HEK293 (cell line): ENCODE measurements at regions not wholly inside any gene's neighbourhood (a gene's known extent, or its start where the extent isn't known, plus 50 kb on each side); places are given as distances from the start of the nearest gene placed in this dataset.

ENCODE experiments used
- CTCF ChIA-PET: fragments of 350-600 bp; formaldehyde crosslinking; extraction: SDS; loops from one replicate; lab custom pipeline; 2021; ENCODE audit warnings: antibody characterized with exemption; lab: Yijun Ruan, JAX
- POLR2A ChIA-PET: fragments of 300-600 bp; formaldehyde crosslinking; extraction: SDS; loops from one replicate; lab custom pipeline; 2020; ENCODE audit warnings: antibody characterized with exemption, inconsistent platforms; lab: Yijun Ruan, JAX
- H3K27ac ChIP-seq: fragments of 200-500 bp; sonication (Bioruptor generic); 2 replicates; pipeline ENCODE4 v1.5.1; 2014; ENCODE audit warnings: low read depth, low read length, control low read depth, inconsistent platforms; ENCODE audit errors: extremely low read depth
- H3K36me3 ChIP-seq, 2 experiments: fragments of 200-500 bp in 1 of 2; sonication (Bioruptor generic) in 1 of 2; 1 replicate in 1 of 2; 2 replicates in 1 of 2; pipeline ENCODE4 v1.5.1; 2014 to 2017; ENCODE audit warnings: inconsistent platforms in 2 of 2, low read length in 2 of 2; ENCODE audit not compliant: control insufficient read depth in 2 of 2, insufficient read depth in 1 of 2
- H3K4me1 ChIP-seq: fragments of 200-500 bp; sonication (Bioruptor generic); 2 replicates; pipeline ENCODE4 v1.5.1; 2014; ENCODE audit warnings: mild to moderate bottlenecking, low read length, inconsistent platforms; ENCODE audit not compliant: control insufficient read depth, insufficient read depth
- H3K4me3 ChIP-seq: 2 replicates; pipeline ENCODE4 v1.5.1; 2011; ENCODE audit warnings: low read depth, mild to moderate bottlenecking, control low read depth, low read length, moderate library complexity
- H3K9me3 ChIP-seq: fragments of 200-500 bp; sonication (Bioruptor generic); 2 replicates; pipeline ENCODE4 v1.5.1; 2014; ENCODE audit warnings: low read depth, low read length, inconsistent platforms; ENCODE audit not compliant: control insufficient read depth, insufficient read depth
- BCL6B ChIP-seq: fragments of 450-650 bp; formaldehyde crosslinking; IDR thresholded peaks from 2 replicates; pipeline ENCODE4 v1.5.1; 2017; ENCODE audit warnings: missing biosample characterization, missing genetic modification characterization
- EGR2 ChIP-seq: fragments of 450-650 bp; formaldehyde crosslinking; IDR thresholded peaks from 2 replicates; pipeline ENCODE4 v1.5.1; 2016; ENCODE audit warnings: low read depth, missing biosample characterization, missing genetic modification characterization
- HOXD13 ChIP-seq: sonication (generic); formaldehyde crosslinking; IDR thresholded peaks from 2 replicates; pipeline ENCODE4 v1.8.0; 2022; ENCODE audit warnings: missing genetic modification reagents, borderline replicate concordance
- KLF1 ChIP-seq: fragments of 450-650 bp; formaldehyde crosslinking; IDR thresholded peaks from 2 replicates; pipeline ENCODE4 v1.5.1; 2016; ENCODE audit warnings: missing biosample characterization, missing genetic modification characterization
- KLF10 ChIP-seq: fragments of 450-650 bp; IDR thresholded peaks from 2 replicates; pipeline ENCODE4 v1.5.1; 2018; ENCODE audit warnings: missing biosample characterization, mild to moderate bottlenecking, missing genetic modification characterization
- KLF16 ChIP-seq: fragments of 450-650 bp; formaldehyde crosslinking; IDR thresholded peaks from 2 replicates; pipeline ENCODE4 v1.5.1; 2017; ENCODE audit warnings: missing biosample characterization, missing genetic modification characterization
- KLF8 ChIP-seq: fragments of 450-650 bp; formaldehyde crosslinking; IDR thresholded peaks from 2 replicates; pipeline ENCODE4 v1.5.1; 2016; ENCODE audit warnings: missing biosample characterization, missing genetic modification characterization
- KLF9 ChIP-seq: fragments of 450-650 bp; formaldehyde crosslinking; IDR thresholded peaks from 2 replicates; pipeline ENCODE4 v1.5.1; 2016; ENCODE audit warnings: missing biosample characterization, missing genetic modification characterization, low read depth
- MZF1 ChIP-seq: fragments of 450-650 bp; formaldehyde crosslinking; IDR thresholded peaks from 2 replicates; pipeline ENCODE4 v1.5.1; 2017; ENCODE audit warnings: missing biosample characterization, missing genetic modification characterization, borderline replicate concordance
- ZBTB8A ChIP-seq: fragments of 450-650 bp; formaldehyde crosslinking; IDR thresholded peaks from 2 replicates; pipeline ENCODE4 v1.5.1; 2016; ENCODE audit warnings: missing biosample characterization, missing genetic modification characterization
- ZFHX2 ChIP-seq: fragments of 450-650 bp; formaldehyde crosslinking; conservative IDR thresholded peaks from 2 replicates; pipeline ENCODE4 v1.5.1; 2016; ENCODE audit warnings: missing biosample characterization, missing genetic modification characterization
- ZNF132 ChIP-seq: fragments of 450-650 bp; formaldehyde crosslinking; IDR thresholded peaks from 2 replicates; pipeline ENCODE4 v1.5.1; 2017; ENCODE audit warnings: missing biosample characterization, missing genetic modification characterization, borderline replicate concordance
- ZNF148 ChIP-seq: fragments of 450-650 bp; formaldehyde crosslinking; IDR thresholded peaks from 2 replicates; pipeline ENCODE4 v1.5.0; 2017; ENCODE audit warnings: missing biosample characterization, missing genetic modification characterization, borderline replicate concordance
- ZNF16 ChIP-seq: fragments of 450-650 bp; formaldehyde crosslinking; IDR thresholded peaks from 2 replicates; pipeline ENCODE4 v1.5.1; 2016; ENCODE audit warnings: low read depth, missing biosample characterization, missing genetic modification characterization
- ZNF221 ChIP-seq: fragments of 450-650 bp; formaldehyde crosslinking; IDR thresholded peaks from 2 replicates; pipeline ENCODE4 v1.5.1; 2017; ENCODE audit warnings: missing biosample characterization, missing genetic modification characterization, borderline replicate concordance
- ZNF223 ChIP-seq: fragments of 450-650 bp; formaldehyde crosslinking; IDR thresholded peaks from 2 replicates; pipeline ENCODE4 v1.5.1; 2016; ENCODE audit warnings: missing biosample characterization, missing genetic modification characterization
- ZNF248 ChIP-seq: fragments of 450-650 bp; formaldehyde crosslinking; IDR thresholded peaks from 2 replicates; pipeline ENCODE4 v1.5.1; 2017; ENCODE audit warnings: missing biosample characterization, missing genetic modification characterization
- ZNF292 ChIP-seq: fragments of 450-650 bp; formaldehyde crosslinking; IDR thresholded peaks from 2 replicates; pipeline ENCODE4 v1.5.1; 2016; ENCODE audit warnings: low read depth, missing biosample characterization, missing genetic modification characterization, borderline replicate concordance
- ZNF350 ChIP-seq: fragments of 450-650 bp; formaldehyde crosslinking; IDR thresholded peaks from 2 replicates; pipeline ENCODE4 v1.5.0; 2017; ENCODE audit warnings: missing biosample characterization, mild to moderate bottlenecking, missing genetic modification characterization
- ZNF354C ChIP-seq: fragments of 450-650 bp; formaldehyde crosslinking; IDR thresholded peaks from 2 replicates; pipeline ENCODE4 v1.5.1; 2016; ENCODE audit warnings: missing biosample characterization, missing genetic modification characterization, low read depth, borderline replicate concordance
- ZNF423 ChIP-seq: fragments of 450-650 bp; formaldehyde crosslinking; IDR thresholded peaks from 2 replicates; pipeline ENCODE4 v1.5.1; 2016; ENCODE audit warnings: missing biosample characterization, missing genetic modification characterization
- ZNF514 ChIP-seq: fragments of 450-650 bp; formaldehyde crosslinking; IDR thresholded peaks from 2 replicates; pipeline ENCODE4 v1.5.1; 2016; ENCODE audit warnings: missing biosample characterization, missing genetic modification characterization
- ZNF529 ChIP-seq: fragments of 450-650 bp; formaldehyde crosslinking; IDR thresholded peaks from 2 replicates; pipeline ENCODE4 v1.5.1; 2017; ENCODE audit warnings: missing genetic modification characterization, missing biosample characterization; ENCODE audit not compliant: insufficient replicate concordance
- ZNF560 ChIP-seq: fragments of 450-650 bp; formaldehyde crosslinking; IDR thresholded peaks from 2 replicates; pipeline ENCODE4 v1.5.1; 2017; ENCODE audit warnings: missing biosample characterization, missing genetic modification characterization, borderline replicate concordance
- ZNF600 ChIP-seq: fragments of 450-650 bp; formaldehyde crosslinking; IDR thresholded peaks from 2 replicates; pipeline ENCODE4 v1.5.1; 2016; ENCODE audit warnings: missing biosample characterization, missing genetic modification characterization
- ZNF704 ChIP-seq: fragments of 450-650 bp; formaldehyde crosslinking; IDR thresholded peaks from 2 replicates; pipeline ENCODE4 v1.5.1; 2016; ENCODE audit warnings: missing biosample characterization, missing genetic modification characterization
- ZNF76 ChIP-seq: fragments of 450-650 bp; formaldehyde crosslinking; IDR thresholded peaks from 2 replicates; pipeline ENCODE4; 2016; ENCODE audit warnings: low read depth, missing biosample characterization, missing genetic modification characterization, borderline replicate concordance
- ZNF768 ChIP-seq: fragments of 450-650 bp; formaldehyde crosslinking; IDR thresholded peaks from 2 replicates; pipeline ENCODE4 v1.5.1; 2018; ENCODE audit warnings: missing biosample characterization, mild to moderate bottlenecking, missing genetic modification characterization
- ZNF791 ChIP-seq: fragments of 450-650 bp; formaldehyde crosslinking; IDR thresholded peaks from 2 replicates; pipeline ENCODE4 v1.5.1; 2016; ENCODE audit warnings: missing biosample characterization, missing genetic modification characterization
- ZNF837 ChIP-seq: fragments of 450-650 bp; formaldehyde crosslinking; IDR thresholded peaks from 2 replicates; pipeline ENCODE4 v1.5.1; 2016; ENCODE audit warnings: missing biosample characterization, missing genetic modification characterization
- ZSCAN23 ChIP-seq: fragments of 450-650 bp; formaldehyde crosslinking; IDR thresholded peaks from 2 replicates; pipeline ENCODE4 v1.5.1; 2016; ENCODE audit warnings: missing biosample characterization, missing genetic modification characterization
- TF ChIP-seq, protein P1 (sequence below): fragments of 450-650 bp; formaldehyde crosslinking; IDR thresholded peaks from 2 replicates; pipeline ENCODE4 v1.5.1; 2017; ENCODE audit warnings: missing biosample characterization, missing genetic modification characterization

GRCh38 chr11:133739481-133739880 lies 105.8 kb downstream of the SPATA19 start:
- Histone ChIP-seq H3K4me3 (no peak overlapping the region), H3K27ac (no peak overlapping the region), H3K36me3 (no peaks in the 10 kb centered on the region), H3K9me3 (no peaks in the 10 kb centered on the region), H3K4me1 (no peaks in the 10 kb centered on the region)
- ChIA-PET CTCF (no interaction called here), POLR2A (no interaction called here)
- TF ChIP-seq ZNF768 (tag by site-specific recombination) (no peak), ZBTB8A (no peak), ZNF837 (tag by site-specific recombination) (no peak), ZNF704 (tag by site-specific recombination) (no peak), ZNF132 (tag by site-specific recombination) (no peak), ZNF350 (tag by site-specific recombination) (no peak), ZNF16 (tag by site-specific recombination) (no peak), ZNF791 (tag by site-specific recombination) (no peak), ZNF292 (tag by site-specific recombination) (no peak), BCL6B (tag by site-specific recombination) (no peak)

DNA sequence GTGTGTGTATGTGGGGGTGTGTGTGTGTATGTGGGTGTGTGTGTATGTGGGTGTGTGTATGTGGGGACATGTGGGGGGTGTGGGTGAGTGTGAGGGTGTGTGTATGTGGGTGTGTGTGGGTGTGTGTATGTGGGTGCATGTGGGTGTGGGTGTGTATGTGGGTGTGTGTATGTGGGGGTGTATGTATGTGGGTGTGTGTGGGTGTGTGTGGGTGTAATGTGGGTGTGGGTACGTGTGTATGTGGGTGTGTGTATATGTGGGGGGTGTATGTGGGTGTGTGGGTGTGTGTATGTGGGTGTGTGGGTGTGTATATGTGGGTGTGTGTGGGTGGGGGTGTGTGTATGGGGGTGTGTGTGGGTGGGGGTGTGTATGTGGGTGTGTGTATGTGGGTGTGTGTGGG lies 106.7 kb downstream of the SPATA19 start:
- Histone ChIP-seq H3K4me3 (no peak overlapping the region), H3K36me3 (no peaks in the 10 kb centered on the region), H3K9me3 (no peaks in the 10 kb centered on the region), H3K27ac (no peak overlapping the region), H3K4me1 (no peaks in the 10 kb centered on the region)
- ChIA-PET POLR2A (no interaction called here), CTCF (no interaction called here)
- no peak for TF ChIP-seq ZNF600
- TF ChIP-seq ZNF248: no peak
- no peak for TF ChIP-seq ZNF223 (tag by site-specific recombination)
- no peak for TF ChIP-seq ZNF560 (tag by site-specific recombination)
- peak; percentile 54; the same call in 1 of the 2 replicates for TF ChIP-seq KLF1 (tag by site-specific recombination)
- no peak for TF ChIP-seq HOXD13
- peak; percentile 54; the same call in 1 of the 2 replicates for TF ChIP-seq KLF8 (tag by site-specific recombination)
- no peak for TF ChIP-seq MZF1 (tag by site-specific recombination)
- TF ChIP-seq ZNF354C (tag by site-specific recombination): no peak
- no peak for TF ChIP-seq ZNF148
- peak; percentile 96 for TF ChIP-seq EGR2 (tag by site-specific recombination)
- no peak for TF ChIP-seq ZNF423
- TF ChIP-seq KLF16 (tag by site-specific recombination): no peak
- no peak for TF ChIP-seq ZNF768 (tag by site-specific recombination)
- no peak for TF ChIP-seq ZSCAN23 (tag by site-specific recombination)
- TF ChIP-seq, protein P1, sequence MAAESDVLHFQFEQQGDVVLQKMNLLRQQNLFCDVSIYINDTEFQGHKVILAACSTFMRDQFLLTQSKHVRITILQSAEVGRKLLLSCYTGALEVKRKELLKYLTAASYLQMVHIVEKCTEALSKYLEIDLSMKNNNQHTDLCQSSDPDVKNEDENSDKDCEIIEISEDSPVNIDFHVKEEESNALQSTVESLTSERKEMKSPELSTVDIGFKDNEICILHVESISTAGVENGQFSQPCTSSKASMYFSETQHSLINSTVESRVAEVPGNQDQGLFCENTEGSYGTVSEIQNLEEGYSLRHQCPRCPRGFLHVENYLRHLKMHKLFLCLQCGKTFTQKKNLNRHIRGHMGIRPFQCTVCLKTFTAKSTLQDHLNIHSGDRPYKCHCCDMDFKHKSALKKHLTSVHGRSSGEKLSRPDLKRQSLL (tag by site-specific recombination): no peak
- peak; percentile 59 for TF ChIP-seq KLF9
- TF ChIP-seq KLF10 (tag by site-specific recombination): no peak
- peak; percentile 81 for TF ChIP-seq ZFHX2 (tag by site-specific recombination)
- TF ChIP-seq ZNF514: no peak
- TF ChIP-seq ZNF529 (tag by site-specific recombination): no peak
- no peak for TF ChIP-seq ZNF221
- TF ChIP-seq ZBTB8A: no peak
- TF ChIP-seq ZNF76: no peak
